Cerebellar cortex (tissue), 1 donor: ENCODE measurements at regions not wholly inside any gene's neighbourhood (a gene's known extent, or its start where the extent isn't known, plus 50 kb on each side); places are given as distances from the start of the nearest gene placed in this dataset.
A peak's percentile ranks its signal among the peaks of the same experiment; 100 is the strongest.
"Not testable (repeated sequence)": the region's sequence is repeated elsewhere in the genome, so short reads cannot be mapped to it uniquely, and the experiment has no call there.

Experiments
- DNase-seq: peaks from one replicate; pipeline ENCODE4 v3.0.0-alpha.2; 2015; ENCODE audit warnings: low spot score

DNA sequence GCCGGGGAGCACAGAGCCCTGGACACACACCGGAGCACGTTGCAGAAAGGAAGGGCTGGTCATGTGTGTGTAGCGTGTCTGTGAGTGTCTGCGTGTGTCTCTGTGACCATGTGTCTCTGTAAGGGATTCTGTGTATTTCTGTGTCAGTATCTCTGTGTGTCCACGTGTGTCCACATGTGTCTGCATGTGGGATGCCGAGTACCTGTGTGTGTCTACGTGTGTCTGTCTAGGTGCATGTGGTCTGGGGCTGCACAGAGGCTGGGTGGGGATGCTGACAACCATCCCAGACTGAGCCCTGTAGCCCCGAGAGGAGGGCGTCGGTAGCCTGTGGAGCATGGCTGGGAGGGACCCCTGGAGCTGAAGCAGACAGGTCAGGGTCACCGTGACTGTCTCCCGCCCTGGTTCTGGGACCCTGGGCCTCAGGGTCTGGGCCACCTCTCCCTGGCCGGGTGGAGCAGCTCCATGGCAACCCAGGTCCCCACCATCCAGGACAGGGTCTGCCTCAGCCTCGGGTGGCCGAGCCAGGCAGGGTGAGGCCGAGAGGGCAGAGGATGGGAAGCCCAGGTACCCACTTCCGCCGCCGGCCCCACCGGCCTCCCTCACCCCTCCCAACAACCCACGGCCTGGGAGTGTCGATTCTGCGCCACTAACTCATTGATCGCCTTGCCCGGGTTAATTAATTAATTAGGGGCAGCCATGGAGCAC, 122.7 kb downstream of the FAM53A start:
- no peak for DNase-seq

GRCh38 chr4:1559896-1560650, 124.0 kb downstream of the FAM53A start:
- DNase-seq: peak; percentile 72

DNA sequence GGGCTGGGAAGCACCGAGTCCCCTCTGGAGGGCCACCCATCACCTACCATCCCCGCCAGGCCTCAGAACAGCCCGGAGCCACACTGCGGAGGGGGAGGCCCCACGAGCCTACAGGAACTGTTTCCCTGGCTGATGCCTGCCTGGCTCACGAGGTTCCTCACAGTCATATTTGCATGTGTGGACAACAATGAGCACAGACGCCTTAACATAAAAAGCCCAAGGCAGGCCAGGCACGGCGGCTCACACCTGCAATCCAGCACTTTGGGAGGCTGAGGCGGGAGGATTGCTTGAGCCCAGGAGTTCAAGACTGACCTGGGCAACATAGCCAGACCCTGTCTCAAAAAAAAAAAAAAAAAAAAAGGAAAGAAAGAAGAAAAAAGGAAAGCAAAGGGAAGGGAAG, 125.9 kb downstream of the FAM53A start:
- no peak for DNase-seq

GRCh38 chr4:1557221-1557597, 126.9 kb downstream of the FAM53A start:
- peak; percentile 78 for DNase-seq

DNA sequence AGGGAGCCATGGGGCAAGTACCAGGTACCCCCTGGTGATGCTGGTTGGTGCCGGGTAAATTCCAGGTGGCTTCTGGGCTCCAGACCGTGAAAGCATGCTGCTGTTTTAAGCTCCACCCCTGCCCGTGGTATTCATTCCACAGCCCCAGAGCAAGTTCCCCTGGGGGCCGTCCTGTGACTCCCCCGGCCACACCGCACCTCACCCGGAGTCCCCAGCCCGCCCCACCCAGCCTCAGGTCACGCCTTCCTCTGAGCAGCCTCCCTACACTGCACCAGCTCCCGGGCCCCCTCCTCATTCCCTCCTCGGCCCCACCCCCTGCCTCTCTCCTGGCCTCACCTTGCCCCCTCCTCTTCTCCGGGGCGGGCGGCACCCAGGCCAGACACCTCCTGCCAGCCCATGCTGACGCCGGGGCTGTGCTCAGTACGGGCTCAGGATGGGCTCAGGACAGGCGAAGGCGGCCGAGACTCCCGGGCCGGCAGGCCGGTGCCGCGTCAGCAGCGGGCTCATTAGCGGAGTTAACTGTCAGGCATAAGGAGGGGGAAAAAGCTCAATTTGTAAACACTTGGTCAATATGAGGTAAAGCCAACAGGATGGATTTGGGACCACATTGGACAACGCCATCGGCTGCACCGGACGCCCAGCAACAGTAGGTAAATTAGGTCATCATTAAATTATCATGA, 127.4 kb downstream of the FAM53A start:
- DNase-seq: no peak

GRCh38 chr4:1554876-1555265, 129.2 kb downstream of the FAM53A start:
- DNase-seq: peak; percentile 67

- no peak for DNase-seq
Measured at GRCh38 chr4:1554246-1554875, 129.8 kb downstream of the FAM53A start.

DNA sequence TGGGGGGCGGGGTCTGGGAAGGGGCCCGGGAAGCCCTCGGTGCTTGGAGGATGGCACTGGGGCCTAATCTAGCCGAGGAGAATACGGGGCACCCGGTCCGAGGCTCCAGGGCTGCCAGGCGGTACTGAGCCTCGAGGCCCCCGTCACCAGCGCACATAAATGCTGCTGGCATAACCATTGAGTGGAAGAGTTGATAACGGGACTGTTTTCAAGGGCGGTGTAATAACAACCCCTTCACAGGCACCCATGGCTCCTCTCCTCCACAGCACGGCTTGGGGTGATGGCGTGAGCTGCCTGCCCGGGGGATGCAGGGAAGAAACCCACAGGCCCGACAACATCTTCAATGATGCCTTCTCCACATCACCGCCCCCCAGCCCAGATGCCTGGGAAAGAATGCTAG, 130.7 kb downstream of the FAM53A start:
- no peak for DNase-seq

GRCh38 chr4:1552451-1552850, 131.7 kb downstream of the FAM53A start:
- DNase-seq: no peak

GRCh38 chr4:1551211-1551610, 132.9 kb downstream of the FAM53A start:
- no peak for DNase-seq

GRCh38 chr4:1550122-1551070, 133.7 kb downstream of the FAM53A start:
- no peak for DNase-seq

DNA sequence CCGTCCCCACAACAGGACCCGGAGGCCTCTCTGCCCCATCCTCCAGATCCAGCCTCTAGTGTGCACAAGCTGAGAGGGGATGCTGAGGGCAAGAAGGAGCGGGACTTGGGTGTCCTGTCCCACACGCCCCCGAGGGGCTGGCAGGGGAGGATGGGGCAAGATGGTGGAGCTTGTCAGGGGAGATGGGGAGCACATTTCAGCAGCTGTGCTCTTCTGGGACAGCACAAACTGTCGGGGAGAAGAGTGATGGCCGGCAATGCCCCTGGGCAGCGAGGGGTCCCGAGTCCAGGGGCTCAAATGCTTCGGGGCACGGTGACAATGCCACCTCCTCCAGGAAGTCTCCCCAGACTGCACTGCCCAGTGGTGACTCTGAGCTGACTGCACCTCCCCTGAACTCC, 134.5 kb downstream of the FAM53A start:
- no peak for DNase-seq

GRCh38 chr4:1548827-1549637, 135.1 kb downstream of the FAM53A start:
- not testable (repeated sequence) for DNase-seq

- DNase-seq: no peak
Measured at GRCh38 chr4:1547856-1548826, 136.0 kb downstream of the FAM53A start.

DNA sequence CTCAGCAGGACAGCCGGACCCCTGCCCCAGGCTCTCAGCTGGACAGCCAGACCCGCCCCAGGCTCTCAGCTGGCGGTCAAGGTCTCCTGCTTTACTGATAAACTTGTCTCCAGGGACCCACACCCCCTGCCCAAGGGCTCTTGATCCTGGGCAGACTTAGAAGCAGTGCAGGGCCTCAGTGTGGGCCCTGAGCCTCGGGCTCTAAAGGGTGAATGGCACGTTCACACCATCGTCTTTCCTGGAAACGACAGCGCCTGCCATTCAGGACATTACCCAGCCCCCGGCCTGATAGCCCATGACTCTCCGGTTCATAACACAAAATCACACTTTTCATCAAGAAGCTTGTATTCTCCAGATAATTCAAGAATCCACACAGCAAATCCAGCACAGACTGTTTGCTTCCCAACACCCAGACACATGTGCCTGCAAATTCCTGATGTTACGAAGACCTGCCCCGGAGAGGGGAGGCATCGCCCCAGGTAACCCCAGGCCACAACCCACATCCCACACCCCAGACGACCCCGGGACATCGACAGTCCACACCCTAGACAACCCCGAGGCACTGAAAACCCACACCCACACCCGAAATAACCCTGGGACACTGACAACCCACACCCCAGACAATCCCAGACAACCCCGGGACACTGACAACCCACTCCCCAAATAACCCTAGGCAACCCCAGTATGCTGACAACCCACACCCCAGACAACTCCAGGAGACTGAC, 136.8 kb downstream of the FAM53A start:
- DNase-seq: no peak

- no peak for DNase-seq
Measured at GRCh38 chr4:1544861-1545281, 138.6 kb upstream of the NKX1-1 start.

GRCh38 chr4:1544435-1544834, 138.2 kb upstream of the NKX1-1 start:
- DNase-seq: not testable (repeated sequence)

- DNase-seq: no peak
Measured at GRCh38 chr4:1543976-1544375, 137.7 kb upstream of the NKX1-1 start.

DNA sequence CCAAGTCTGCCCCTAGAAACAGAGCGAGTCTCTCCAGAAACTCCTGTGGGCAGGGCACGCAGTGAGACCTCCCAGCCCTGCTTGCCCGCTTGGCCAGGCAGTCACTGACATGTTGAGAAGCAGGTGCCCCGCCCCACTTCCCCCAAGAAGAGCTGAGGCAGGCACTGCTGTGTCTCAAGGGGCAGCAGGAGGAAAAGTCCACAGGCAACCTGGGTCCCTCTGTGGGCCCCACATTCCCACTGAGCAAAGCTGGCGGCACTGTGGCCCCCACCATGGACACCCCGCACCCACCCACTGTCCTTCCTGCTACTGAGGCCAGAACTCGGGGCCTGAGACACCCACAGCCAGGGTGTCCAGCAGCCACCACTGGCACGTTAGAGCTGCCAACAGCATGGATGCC, 137.3 kb upstream of the NKX1-1 start:
- DNase-seq: no peak
